GM12878 (cell line): ENCODE measurements at regions not wholly inside any gene's neighbourhood (a gene's known extent, or its start where the extent isn't known, plus 50 kb on each side); places are given as distances from the start of the nearest gene placed in this dataset.

Experiments
- ATAC-seq: fragments of 200-7000 bp; cut with Tn5 transposase; 3 replicates; pipeline ENCODE4 v1.9.1; 2020; ENCODE audit warnings: mild to moderate bottlenecking, moderate library complexity
- BruUV-seq: library from RNA; stranded (reverse); fragments of 400-500 nt; replicated peaks from 2 replicates; lab custom pipeline; 2021; lab: Mats Ljungman, UMichigan
- CTCF ChIA-PET: fragments of 300-600 bp; sonication (Branson Sonifier 250); formaldehyde crosslinking; extraction: SDS; loops from one replicate; lab custom pipeline; 2021; ENCODE audit warnings: inconsistent platforms; lab: Yijun Ruan, JAX
- POLR2A ChIA-PET: fragments of 350-600 bp; formaldehyde crosslinking; extraction: SDS; loops from one replicate; lab custom pipeline; 2021; ENCODE audit warnings: inconsistent platforms; lab: Charles Lee
- RAD21 ChIA-PET: fragments of 300-600 bp; sonication (Branson Sonifier 250); formaldehyde crosslinking; loops from one replicate; lab custom pipeline; 2023; ENCODE audit warnings: antibody characterized with exemption; ENCODE audit not compliant: unreplicated experiment; lab: Charles Lee
- SMC1A ChIA-PET: fragments of 300-600 bp; sonication (Branson Sonifier 250); formaldehyde crosslinking; loops from one replicate; lab custom pipeline; 2023; ENCODE audit not compliant: unreplicated experiment, uncharacterized antibody; lab: Charles Lee
- DNase-seq: peaks from one replicate; pipeline ENCODE4 v3.0.0-alpha.2; 2011; ENCODE audit warnings: low read depth, low spot score
- FAIRE-seq: peaks from 3 replicates; lab custom pipeline; 2011; peaks lifted over from hg19 to GRCh38; lab: Jason Lieb, UNC
- H2AFZ ChIP-seq: 2 replicates; pipeline ENCODE4 v1.6.0; 2011; ENCODE audit warnings: low read depth, low read length, control low read depth; ENCODE audit not compliant: control insufficient read depth
- H3K27ac ChIP-seq: 2 replicates; pipeline ENCODE4 v1.5.1; 2011; ENCODE audit warnings: control low read depth; ENCODE audit not compliant: control insufficient read depth, insufficient read depth
- H3K27me3 ChIP-seq, 2 experiments: replicated peaks in 1 of 2; 2 replicates each; pipeline versions ENCODE4 v1.6.0 to v1.6.1; 2011; ENCODE audit warnings: low read length in 1 of 2; ENCODE audit not compliant: control insufficient read depth in 2 of 2, insufficient read depth in 2 of 2
- H3K36me3 ChIP-seq, 2 experiments: 2 replicates each; pipeline ENCODE4 v1.5.1; 2011; ENCODE audit warnings: low read length in 1 of 2; ENCODE audit not compliant: control insufficient read depth in 2 of 2, insufficient read depth in 2 of 2
- H3K4me1 ChIP-seq: 2 replicates; pipeline ENCODE4 v1.6.1; 2011; ENCODE audit warnings: mild to moderate bottlenecking, low read length, moderate library complexity, mixed read lengths; ENCODE audit not compliant: control insufficient read depth, insufficient read depth
- H3K4me2 ChIP-seq: 2 replicates; pipeline ENCODE4 v1.6.0; 2011; ENCODE audit warnings: control low read depth; ENCODE audit not compliant: control insufficient read depth, insufficient read depth
- H3K4me3 ChIP-seq: fragments of 200-600 bp; sonication (generic); 2 replicates; pipeline ENCODE4 v1.5.1; 2016
- H3K79me2 ChIP-seq: 2 replicates; pipeline ENCODE4 v1.6.0; 2011; ENCODE audit warnings: low read length; ENCODE audit not compliant: control insufficient read depth, insufficient read depth
- H3K9ac ChIP-seq: 2 replicates; pipeline ENCODE4 v1.8.0; 2011; ENCODE audit warnings: low read length, control low read depth, mixed read lengths; ENCODE audit not compliant: control insufficient read depth, insufficient read depth
- H3K9me3 ChIP-seq: replicated peaks from 3 replicates; pipeline ENCODE4 v1.5.1; 2011; ENCODE audit warnings: mild to moderate bottlenecking, low read length; ENCODE audit not compliant: control insufficient read depth, insufficient read depth
- H4K20me1 ChIP-seq: 2 replicates; pipeline ENCODE4 v1.6.0; 2011; ENCODE audit not compliant: control insufficient read depth, insufficient read depth
- ASH2L ChIP-seq: fragments of 300-600, 200-600 bp; sonication (generic); IDR thresholded peaks from 2 replicates; pipeline ENCODE4 v1.6.1; 2017; ENCODE audit warnings: low read depth, mild to moderate bottlenecking, borderline replicate concordance
- BHLHE40 ChIP-seq, 2 experiments: fragments of 450-650 bp in 1 of 2; IDR thresholded peaks; 2 replicates each; pipeline ENCODE4 v1.6.1; 2011 to 2017; ENCODE audit warnings: low read depth in 2 of 2, borderline replicate concordance in 1 of 2, improper control_type of control experiment in 1 of 2, low read length in 1 of 2, mild to moderate bottlenecking in 1 of 2
- CHD2 ChIP-seq: IDR thresholded peaks from 2 replicates; pipeline ENCODE4 v1.6.1; 2011; ENCODE audit warnings: low read depth, low read length, improper control_type of control experiment, borderline replicate concordance
- CHD4 ChIP-seq: fragments of 200-600 bp; sonication (generic); IDR thresholded peaks from 2 replicates; pipeline ENCODE4 v1.6.1; 2016; ENCODE audit warnings: mild to moderate bottlenecking
- ELK1 ChIP-seq: IDR thresholded peaks from 2 replicates; pipeline ENCODE4 v1.6.1; 2012; ENCODE audit warnings: low read depth, low read length, improper control_type of control experiment
- EP300 ChIP-seq, 2 experiments: fragments of 150-350 bp in 1 of 2; IDR thresholded peaks; 2 replicates each; pipeline ENCODE4 v1.6.1; 2011 to 2012; ENCODE audit warnings: low read depth in 2 of 2, low read length in 2 of 2, borderline replicate concordance in 1 of 2, improper control_type of control experiment in 1 of 2, inconsistent platforms in 1 of 2; ENCODE audit not compliant: control insufficient read depth in 1 of 2
- HDAC6 ChIP-seq: fragments of 200-600 bp; sonication (generic); IDR thresholded peaks from one replicate; pipeline ENCODE4 v1.8.0; 2017; ENCODE audit warnings: antibody characterized with exemption; ENCODE audit not compliant: unreplicated experiment
- HSF1 ChIP-seq: fragments of 150-350 bp; IDR thresholded peaks from 2 replicates; pipeline ENCODE4 v1.6.1; 2014; ENCODE audit warnings: mild to moderate bottlenecking, low read depth, low read length
- KLF5 ChIP-seq: fragments of 450-650 bp; IDR thresholded peaks from 2 replicates; pipeline ENCODE4 v1.6.1; 2014; ENCODE audit warnings: mild to moderate bottlenecking; ENCODE audit not compliant: partially characterized antibody
- MTA2 ChIP-seq: fragments of 450-650 bp; IDR thresholded peaks from 2 replicates; pipeline ENCODE4 v1.6.1; 2016; ENCODE audit warnings: low read depth, mild to moderate bottlenecking, moderate library complexity
- NBN ChIP-seq: fragments of 450-650 bp; IDR thresholded peaks from 2 replicates; pipeline ENCODE4 v1.6.1; 2016
- NKRF ChIP-seq: fragments of 450-650 bp; conservative IDR thresholded peaks from 2 replicates; pipeline ENCODE4 v1.6.1; 2017; ENCODE audit warnings: mild to moderate bottlenecking, moderate library complexity
- PAX8 ChIP-seq: fragments of 450-650 bp; IDR thresholded peaks from 2 replicates; pipeline ENCODE4 v1.6.1; 2017; ENCODE audit warnings: mild to moderate bottlenecking, moderate library complexity
- RFX5 ChIP-seq: IDR thresholded peaks from 2 replicates; pipeline ENCODE4 v1.6.1; 2011; ENCODE audit warnings: low read depth, low read length, improper control_type of control experiment
- SIX5 ChIP-seq: IDR thresholded peaks from 2 replicates; pipeline ENCODE4 v1.6.1; 2011; ENCODE audit warnings: mild to moderate bottlenecking, low read depth, low read length, moderate library complexity; ENCODE audit not compliant: severe bottlenecking
- STAT3 ChIP-seq: IDR thresholded peaks from 2 replicates; pipeline ENCODE4 v1.6.1; 2011; ENCODE audit warnings: low read depth, low read length, improper control_type of control experiment
- USF1 ChIP-seq: IDR thresholded peaks from 2 replicates; pipeline ENCODE4 v1.6.1; 2011; ENCODE audit warnings: borderline replicate concordance, low read depth, mild to moderate bottlenecking, moderate library complexity, mixed read lengths, low read length; ENCODE audit not compliant: insufficient read depth; ENCODE audit errors: extremely low read length
- ZBTB33 ChIP-seq: fragments of 450-650 bp; IDR thresholded peaks from 2 replicates; pipeline ENCODE4 v1.6.1; 2017; ENCODE audit warnings: mild to moderate bottlenecking
- WGBS: methylation state at CpG from one replicate; pipeline ENCODE4 v1.1.6; 2016; ENCODE audit warnings: low lambda C conversion rate; ENCODE audit not compliant: insufficient replicate concordance, insufficient coverage; ENCODE audit errors: missing lambda C conversion rate; 5-methylcytosine and 5-hydroxymethylcytosine counted together
- in situ Hi-C: fragments of 300-500 bp; cut with MboI; formaldehyde crosslinking; loops from 9 replicates; pipeline ENCODE4 v1.14.3; 2018; ENCODE audit warnings: mixed read lengths
- intact Hi-C: fragments of 100-400 bp; cut with micrococcal nuclease; formaldehyde crosslinking; loops from one replicate; pipeline ENCODE4 v1.14.2; 2022; ENCODE audit not compliant: unreplicated experiment

- no peak overlapping the region for H3K9ac ChIP-seq
- H3K4me2 ChIP-seq = no peak overlapping the region
- RAD21 ChIA-PET = no interaction called here
- CTCF ChIA-PET = no interaction called here
- H2AFZ ChIP-seq = no peak overlapping the region
- no peaks in the 10 kb centered on the region for H3K36me3 ChIP-seq
- no peak for FAIRE-seq
- H3K4me1 ChIP-seq = no peaks in the 10 kb centered on the region
- H3K79me2 ChIP-seq = no peaks in the 10 kb centered on the region
- intact Hi-C loops (no loop called here), in situ Hi-C loops (no loop called here)
- BruUV-seq = no TSS peak
- under 1% methylated on average over 4 of the region's 4 CpGs for WGBS
- no peaks in the 10 kb centered on the region for H4K20me1 ChIP-seq
- SMC1A ChIA-PET = no interaction called here
- no peaks in the 10 kb centered on the region for H3K27me3 ChIP-seq
- H3K9me3 ChIP-seq = no peaks in the 10 kb centered on the region
- no peak overlapping the region for H3K27ac ChIP-seq
- no peak for ATAC-seq
- DNase-seq = no peak
- POLR2A ChIA-PET = no interaction called here
- no peak overlapping the region for H3K4me3 ChIP-seq
- TF ChIP-seq HDAC6 = no peak
- TF ChIP-seq SIX5 = no peak
- TF ChIP-seq CHD2 = no peak
- no peak for TF ChIP-seq ZBTB33
- no peak for TF ChIP-seq PAX8
- TF ChIP-seq EP300 (IDR thresholded peaks at IDR 0.05; ENCODE audit: borderline replicate concordance in 1 of 2, control insufficient read depth in 1 of 2, low read depth in 2 of 2, low read length in 2 of 2) = no peak
- TF ChIP-seq ELK1 = no peak
- TF ChIP-seq STAT3 = no peak
- TF ChIP-seq USF1 = no peak
- TF ChIP-seq RFX5 = no peak
- no peak for TF ChIP-seq NBN
- TF ChIP-seq BHLHE40 (IDR thresholded peaks at IDR 0.05; ENCODE audit: borderline replicate concordance in 1 of 2, low read depth in 2 of 2, low read length in 1 of 2) = no peak
- no peak for TF ChIP-seq MTA2
- no peak for TF ChIP-seq NKRF
- TF ChIP-seq KLF5 = no peak
- TF ChIP-seq CHD4 = no peak
- no peak for TF ChIP-seq ASH2L
- TF ChIP-seq HSF1 = no peak
Observed at GRCh38 chr3:3383461-3383860, 204.0 kb upstream of the CRBN start.
